ENCODE measurements at regions not wholly inside any gene's neighbourhood (a gene's known extent, or its start where the extent isn't known, plus 50 kb on each side); places are given as distances from the start of the nearest gene placed in this dataset.

- H4K20me1 ChIP-seq (ENCODE audit: insufficient read depth, low read length), result no peaks in the 10 kb centered on the region
- no peak overlapping the region for H3K4me3 ChIP-seq (ENCODE audit: low read depth in 1 of 2, low read length in 2 of 2)
- no peaks in the 10 kb centered on the region for H3K4me1 ChIP-seq (ENCODE audit: insufficient read depth, low read length)
- no peaks in the 10 kb centered on the region for H3K27me3 ChIP-seq (ENCODE audit: insufficient read depth, low read length, poor library complexity)
- no peaks in the 10 kb centered on the region for H3K36me3 ChIP-seq (ENCODE audit: insufficient read depth, low read length)
- no peaks in the 10 kb centered on the region for H3K79me2 ChIP-seq (ENCODE audit: insufficient read depth, low read length)
- H2AFZ ChIP-seq (ENCODE audit: low read depth, low read length), result no peak overlapping the region
- H3K4me2 ChIP-seq (ENCODE audit: insufficient read depth, low read length), result no peak overlapping the region
- DNase-seq (no peak), ATAC-seq (ENCODE audit: insufficient read depth, low read depth) (no peak)
- H3K9me3 ChIP-seq (ENCODE audit: insufficient read depth, low read length, severe bottlenecking), result peaks cover 3% of the 10 kb centered on the region
- H3K9ac ChIP-seq (ENCODE audit: low read depth, low read length), result no peak overlapping the region
- TF ChIP-seq EZH2 (IDR thresholded peaks at IDR 0.05; ENCODE audit: borderline replicate concordance, low read depth, low read length, severe bottlenecking), result no peak
- no peak for TF ChIP-seq CTCF (IDR thresholded peaks at IDR 0.05; ENCODE audit: borderline replicate concordance, extremely low read depth, low read length, poor library complexity, severe bottlenecking)
- H3K27ac ChIP-seq (ENCODE audit: low read length), result no peak overlapping the region
These were observed 787.7 kb downstream of the TMTC2 start for GRCh38 chr12:83474369-83474768.

GRCh38 chr12:83473408-83474095 is 786.8 kb downstream of the TMTC2 start:
- H3K4me2 ChIP-seq (ENCODE audit: insufficient read depth, low read length), result no peak overlapping the region
- H3K79me2 ChIP-seq (ENCODE audit: insufficient read depth, low read length), result no peaks in the 10 kb centered on the region
- no peak overlapping the region for H3K9ac ChIP-seq (ENCODE audit: low read depth, low read length)
- DNase-seq (no peak), ATAC-seq (ENCODE audit: insufficient read depth, low read depth) (no peak)
- no peak for TF ChIP-seq CTCF (IDR thresholded peaks at IDR 0.05; ENCODE audit: borderline replicate concordance, extremely low read depth, low read length, poor library complexity, severe bottlenecking)
- TF ChIP-seq EZH2 (IDR thresholded peaks at IDR 0.05; ENCODE audit: borderline replicate concordance, low read depth, low read length, severe bottlenecking), result no peak
- H3K36me3 ChIP-seq (ENCODE audit: insufficient read depth, low read length), result no peaks in the 10 kb centered on the region
- no peaks in the 10 kb centered on the region for H3K27me3 ChIP-seq (ENCODE audit: insufficient read depth, low read length, poor library complexity)
- H2AFZ ChIP-seq (ENCODE audit: low read depth, low read length), result no peak overlapping the region
- H3K27ac ChIP-seq (ENCODE audit: low read length), result no peak overlapping the region
- no peaks in the 10 kb centered on the region for H4K20me1 ChIP-seq (ENCODE audit: insufficient read depth, low read length)
- H3K9me3 ChIP-seq (ENCODE audit: insufficient read depth, low read length, severe bottlenecking), result peaks cover 3% of the 10 kb centered on the region
- no peaks in the 10 kb centered on the region for H3K4me1 ChIP-seq (ENCODE audit: insufficient read depth, low read length)
- no peak overlapping the region for H3K4me3 ChIP-seq (ENCODE audit: low read depth in 1 of 2, low read length in 2 of 2)

- Histone ChIP-seq H3K4me1 (ENCODE audit: insufficient read depth, low read length) (no peaks in the 10 kb centered on the region), H3K27ac (ENCODE audit: low read length) (no peak overlapping the region), H3K79me2 (ENCODE audit: insufficient read depth, low read length) (no peaks in the 10 kb centered on the region), H3K27me3 (ENCODE audit: insufficient read depth, low read length, poor library complexity) (no peaks in the 10 kb centered on the region), H3K9ac (ENCODE audit: low read depth, low read length) (no peak overlapping the region), H2AFZ (ENCODE audit: low read depth, low read length) (no peak overlapping the region), H3K4me3 (ENCODE audit: low read depth in 1 of 2, low read length in 2 of 2) (no peak overlapping the region), H3K9me3 (ENCODE audit: insufficient read depth, low read length, severe bottlenecking) (peaks cover 3% of the 10 kb centered on the region), H4K20me1 (ENCODE audit: insufficient read depth, low read length) (no peaks in the 10 kb centered on the region), H3K36me3 (ENCODE audit: insufficient read depth, low read length) (no peaks in the 10 kb centered on the region), H3K4me2 (ENCODE audit: insufficient read depth, low read length) (no peak overlapping the region)
- no peak for ATAC-seq (ENCODE audit: insufficient read depth, low read depth)
- no peak for TF ChIP-seq CTCF (IDR thresholded peaks at IDR 0.05; ENCODE audit: borderline replicate concordance, extremely low read depth, low read length, poor library complexity, severe bottlenecking)
- no peak for TF ChIP-seq EZH2 (IDR thresholded peaks at IDR 0.05; ENCODE audit: borderline replicate concordance, low read depth, low read length, severe bottlenecking)
- DNase-seq, result no peak
These were observed 786.1 kb downstream of the TMTC2 start for GRCh38 chr12:83472772-83473171.

All from DND-41 (cell line).